Stimulated activated CD4-positive, alpha-beta T cell treated with anti-CD3 and anti-CD28 coated beads, Interleukin-1b, Interleukin-23, amount 100 ng/mL, for 24 hours (primary cell): ENCODE measurements at regions not wholly inside any gene's neighbourhood (a gene's known extent, or its start where the extent isn't known, plus 50 kb on each side); places are given as distances from the start of the nearest gene placed in this dataset.
"Not testable (repeated sequence)": the region's sequence is repeated elsewhere in the genome, so short reads cannot be mapped to it uniquely, and the experiment has no call there.

ENCODE experiments used
- DNase-seq, 4 experiments: peaks; one replicate each; pipeline ENCODE4 v3.0.0-alpha.2; 2020; ENCODE audit warnings: low read depth in 4 of 4, low spot score in 1 of 4

- DNase-seq, result no peak
These were observed 257.2 kb downstream of the NPHP4 start for GRCh38 chr1:5734996-5735395.

- DNase-seq, result no peak
These were observed 257.8 kb downstream of the NPHP4 start for GRCh38 chr1:5734414-5734813.

GRCh38 chr1:5733596-5733995 is 258.6 kb downstream of the NPHP4 start:
- DNase-seq, result no peak

GRCh38 chr1:5731110-5731423 is 261.2 kb downstream of the NPHP4 start:
- DNase-seq, result no peak

GRCh38 chr1:5730272-5731109 is 261.7 kb downstream of the NPHP4 start:
- DNase-seq, result no peak

GRCh38 chr1:5729636-5730145 is 262.5 kb downstream of the NPHP4 start:
- no peak for DNase-seq

- no peak for DNase-seq
These were observed 263.4 kb downstream of the NPHP4 start for GRCh38 chr1:5728663-5729355.

- DNase-seq, result no peak
These were observed 264.2 kb downstream of the NPHP4 start for GRCh38 chr1:5727871-5728643.

- DNase-seq, result no peak
These were observed 265.0 kb downstream of the NPHP4 start for GRCh38 chr1:5727191-5727590.

- DNase-seq, result not testable (repeated sequence)
These were observed 265.5 kb downstream of the NPHP4 start for GRCh38 chr1:5726586-5727184.

- no peak for DNase-seq
These were observed 266.2 kb downstream of the NPHP4 start for GRCh38 chr1:5725855-5726585.

GRCh38 chr1:5725406-5725805 is 266.8 kb downstream of the NPHP4 start:
- no peak for DNase-seq

- DNase-seq, result no peak
These were observed 267.4 kb downstream of the NPHP4 start for GRCh38 chr1:5724847-5725246.

GRCh38 chr1:5722635-5723164 is 269.5 kb downstream of the NPHP4 start:
- no peak for DNase-seq

- DNase-seq, result no peak
These were observed 270.5 kb downstream of the NPHP4 start for GRCh38 chr1:5721634-5722215.

GRCh38 chr1:5720936-5721335 is 271.3 kb downstream of the NPHP4 start:
- no peak for DNase-seq

GRCh38 chr1:5720484-5720883 is 271.7 kb downstream of the NPHP4 start:
- no peak for DNase-seq

GRCh38 chr1:5720045-5720444 is 272.2 kb downstream of the NPHP4 start:
- no peak for DNase-seq

- no peak for DNase-seq
These were observed 273.2 kb downstream of the NPHP4 start for GRCh38 chr1:5718831-5719632.
